K562 (cell line): ENCODE measurements at regions not wholly inside any gene's neighbourhood (a gene's known extent, or its start where the extent isn't known, plus 50 kb on each side); places are given as distances from the start of the nearest gene placed in this dataset.

Experiments used
- ATAC-seq: fragments of 200-7000 bp; cut with Tn5 transposase; 3 replicates; pipeline ENCODE4 v1.9.1; 2020; ENCODE audit warnings: moderate library complexity
- BruUV-seq: library from RNA; stranded (reverse); fragments of 400-500 nt; replicated peaks from 2 replicates; lab custom pipeline; 2021; lab: Mats Ljungman, UMichigan
- CTCF ChIA-PET: fragments of 300-600 bp; formaldehyde crosslinking; extraction: SDS; loops from one replicate; lab custom pipeline; 2021; ENCODE audit warnings: low intra/inter-chr PET ratio; lab: Yijun Ruan, JAX
- POLR2A ChIA-PET: fragments of 300-600, 350-650 bp; sonication (Branson Sonifier 250); formaldehyde crosslinking; extraction: SDS; loops from one replicate; lab custom pipeline; 2021; ENCODE audit warnings: antibody characterized with exemption, inconsistent platforms; lab: Yijun Ruan, JAX
- DNase-seq, 4 experiments: peaks; one replicate each; pipeline versions ENCODE4 v3.0.0 to v3.0.0-alpha.2; 2011 to 2018; ENCODE audit warnings: low spot score in 3 of 4, mixed read lengths in 3 of 4; ENCODE audit errors: extremely low read depth in 1 of 4
- FAIRE-seq: peaks from 2 replicates; lab custom pipeline; 2011; peaks lifted over from hg19 to GRCh38; lab: Jason Lieb, UNC
- H2AFZ ChIP-seq: 2 replicates; pipeline ENCODE4 v1.6.0; 2011; ENCODE audit warnings: low read depth, low read length, control low read depth, inconsistent platforms
- H3K27ac ChIP-seq: fragments of 200-600 bp; 3 replicates; pipeline ENCODE4 v1.8.0; 2011; ENCODE audit warnings: low read depth, mild to moderate bottlenecking, control low read depth, inconsistent platforms, low read length, moderate library complexity, mixed read lengths; ENCODE audit errors: extremely low read depth
- H3K27me3 ChIP-seq, 2 experiments: fragments of 300-600 bp in 1 of 2; 2 replicates in 1 of 2; 3 replicates in 1 of 2; pipeline versions ENCODE4 v1.6.0 to v1.8.0; 2011; ENCODE audit warnings: inconsistent platforms in 2 of 2, low read length in 2 of 2, mild to moderate bottlenecking in 1 of 2, mixed read lengths in 1 of 2, moderate library complexity in 1 of 2; ENCODE audit not compliant: control insufficient read depth in 2 of 2, insufficient read depth in 2 of 2
- H3K36me3 ChIP-seq: fragments of 300-600 bp; 3 replicates; pipeline ENCODE4 v1.8.0; 2011; ENCODE audit warnings: mild to moderate bottlenecking, low read length, inconsistent platforms; ENCODE audit not compliant: control insufficient read depth, insufficient read depth
- H3K4me1 ChIP-seq, 2 experiments: fragments of 200-600 bp in 1 of 2; replicated peaks in 1 of 2; 2 replicates in 1 of 2; 3 replicates in 1 of 2; pipeline versions ENCODE4 v1.5.1 to v1.8.0; 2011; ENCODE audit warnings: inconsistent platforms in 2 of 2, low read length in 2 of 2, mild to moderate bottlenecking in 1 of 2, mixed read lengths in 1 of 2, moderate library complexity in 1 of 2; ENCODE audit not compliant: control insufficient read depth in 2 of 2, insufficient read depth in 2 of 2
- H3K4me2 ChIP-seq: 2 replicates; pipeline ENCODE4 v1.6.1; 2011; ENCODE audit warnings: low read length, control low read depth, inconsistent platforms, mixed read lengths; ENCODE audit not compliant: insufficient read depth
- H3K4me3 ChIP-seq: fragments of 200-600 bp; sonication (generic), shearing (Covaris generic); 2 replicates; pipeline ENCODE4 v1.5.1; 2016; ENCODE audit warnings: control low read depth, inconsistent platforms
- H3K79me2 ChIP-seq: fragments of 200-600 bp; 3 replicates; pipeline ENCODE4 v1.8.0; 2011; ENCODE audit warnings: low read length, inconsistent platforms; ENCODE audit not compliant: control insufficient read depth, insufficient read depth
- H3K9ac ChIP-seq, 2 experiments: 2 replicates each; pipeline versions ENCODE4 v1.6.0 to v1.6.1; 2011; ENCODE audit warnings: low read depth in 2 of 2, low read length in 2 of 2, control low read depth in 1 of 2, inconsistent platforms in 1 of 2, mild to moderate bottlenecking in 1 of 2, mixed read lengths in 1 of 2; ENCODE audit not compliant: insufficient read depth in 1 of 2
- H3K9me1 ChIP-seq: one replicate; pipeline ENCODE4 v1.6.0; 2011; ENCODE audit warnings: inconsistent platforms, mild to moderate bottlenecking, low read length, moderate library complexity; ENCODE audit not compliant: control insufficient read depth, insufficient read depth
- H3K9me3 ChIP-seq: replicated peaks from 2 replicates; pipeline ENCODE4 v1.5.1; 2011; ENCODE audit warnings: low read depth, low read length, inconsistent platforms; ENCODE audit not compliant: control insufficient read depth, insufficient read depth
- H4K20me1 ChIP-seq: replicated peaks from 2 replicates; pipeline ENCODE4 v1.6.1; 2011; ENCODE audit warnings: low read length, inconsistent platforms, mixed read lengths; ENCODE audit not compliant: control insufficient read depth, insufficient read depth
- ELF1 ChIP-seq: fragments of 200-800 bp; sonication (Bioruptor generic); IDR thresholded peaks from 2 replicates; pipeline ENCODE4 v1.6.1; 2016; ENCODE audit warnings: missing genetic modification characterization, missing compliant biosample characterization
- KLF1 ChIP-seq: fragments of 450-650 bp; IDR thresholded peaks from 2 replicates; pipeline ENCODE4 v1.6.1; 2016; ENCODE audit warnings: missing genetic modification characterization, missing compliant biosample characterization
- LEF1 ChIP-seq: fragments of 450-650 bp; IDR thresholded peaks from 2 replicates; pipeline ENCODE4 v1.6.1; 2016; ENCODE audit warnings: mild to moderate bottlenecking
- MXI1 ChIP-seq: IDR thresholded peaks from 2 replicates; pipeline ENCODE4 v1.6.1; 2011; ENCODE audit warnings: low read depth, mild to moderate bottlenecking, improper control_type of control experiment, low read length
- SPI1 ChIP-seq: IDR thresholded peaks from 2 replicates; pipeline ENCODE4 v1.6.1; 2011; ENCODE audit warnings: low read depth, low read length, control low read depth, borderline replicate concordance
- ZNF324 ChIP-seq: fragments of 250-450 bp; sonication (Bioruptor Pico); IDR thresholded peaks from 2 replicates; pipeline ENCODE4 v1.4.0; 2020; ENCODE audit warnings: mild to moderate bottlenecking
- ZNF589 ChIP-seq: fragments of 200-800 bp; sonication (Bioruptor generic); IDR thresholded peaks from 2 replicates; pipeline ENCODE4 v1.6.1; 2016; ENCODE audit warnings: low read depth, missing genetic modification characterization, missing compliant biosample characterization
- ZNF644 ChIP-seq: fragments of 200-800 bp; sonication (Bioruptor generic); IDR thresholded peaks from 2 replicates; pipeline ENCODE4 v1.6.1; 2016; ENCODE audit warnings: low read depth, missing genetic modification characterization, missing compliant biosample characterization
- WGBS: fragments of 100-300 bp; shearing (Covaris generic); methylation state at CpG from one replicate; pipeline ENCODE4 v1.1.6; 2016; ENCODE audit warnings: low coverage, mixed read lengths; ENCODE audit not compliant: insufficient coverage; ENCODE audit errors: missing lambda C conversion rate; 5-methylcytosine and 5-hydroxymethylcytosine counted together
- in situ Hi-C: fragments of 300-500 bp; cut with MboI; formaldehyde crosslinking; loops from 4 replicates; pipeline ENCODE4 v1.15.0; 2018; ENCODE audit warnings: inconsistent platforms, mixed read lengths
- intact Hi-C: fragments of 100-400 bp; cut with micrococcal nuclease; formaldehyde crosslinking; loops from 2 replicates; pipeline ENCODE4 v1.14.2; 2022

DNA sequence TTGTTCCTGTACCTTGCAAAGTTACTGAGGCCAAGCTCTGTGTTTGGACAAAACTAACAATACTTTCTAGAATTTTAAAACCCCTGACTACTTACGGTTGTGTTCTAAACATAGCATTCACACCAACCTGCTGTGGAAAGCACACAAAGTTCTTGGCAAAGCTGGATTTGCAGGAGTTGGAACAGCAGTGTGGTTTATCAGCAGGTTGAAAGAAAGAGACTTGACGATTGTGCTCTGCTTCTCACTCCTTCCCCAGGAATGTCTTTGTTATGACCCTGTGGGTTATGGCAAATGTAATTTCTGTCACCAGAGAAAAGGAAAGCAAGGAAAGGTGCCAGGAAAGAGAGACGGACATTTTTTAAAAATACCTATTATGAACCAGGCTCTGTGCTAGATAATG is 165.5 kb upstream of the TGFBR2 start:
- no peaks in the 10 kb centered on the region for H3K9me1 ChIP-seq
- no peak overlapping the region for H3K4me2 ChIP-seq
- H4K20me1 ChIP-seq: no peaks in the 10 kb centered on the region
- H3K9me3 ChIP-seq: no peaks in the 10 kb centered on the region; the same call in 1 of the 2 replicates
- H3K79me2 ChIP-seq: no peaks in the 10 kb centered on the region
- CTCF ChIA-PET: no interaction called here
- H2AFZ ChIP-seq: no peak overlapping the region
- H3K27ac ChIP-seq: no peak overlapping the region
- H3K9ac ChIP-seq: no peak overlapping the region
- POLR2A ChIA-PET: no interaction called here
- WGBS: 0% methylated on average over 3 of the region's 3 CpGs
- H3K36me3 ChIP-seq: no peaks in the 10 kb centered on the region
- DNase-seq: no peak
- no peak for FAIRE-seq
- no peak overlapping the region for H3K4me3 ChIP-seq
- no peak for ATAC-seq
- no TSS peak for BruUV-seq
- no peaks in the 10 kb centered on the region for H3K27me3 ChIP-seq
- H3K4me1 ChIP-seq: no peaks in the 10 kb centered on the region
- intact Hi-C loops (no loop called here), in situ Hi-C loops (no loop called here)
- TF ChIP-seq ZNF324: no peak
- no peak for TF ChIP-seq ZNF644 (tag)
- TF ChIP-seq ZNF589 (CRISPR knock-in tag): no peak
- no peak for TF ChIP-seq ELF1 (tag)
- TF ChIP-seq KLF1: no peak
- TF ChIP-seq MXI1: no peak
- TF ChIP-seq SPI1: no peak
- no peak for TF ChIP-seq LEF1
